ENCODE measurements at regions not wholly inside any gene's neighbourhood (a gene's known extent, or its start where the extent isn't known, plus 50 kb on each side); places are given as distances from the start of the nearest gene placed in this dataset.

- no peak for TF ChIP-seq POLR2A (IDR thresholded peaks at IDR 0.05)
- TF ChIP-seq, protein P1, sequence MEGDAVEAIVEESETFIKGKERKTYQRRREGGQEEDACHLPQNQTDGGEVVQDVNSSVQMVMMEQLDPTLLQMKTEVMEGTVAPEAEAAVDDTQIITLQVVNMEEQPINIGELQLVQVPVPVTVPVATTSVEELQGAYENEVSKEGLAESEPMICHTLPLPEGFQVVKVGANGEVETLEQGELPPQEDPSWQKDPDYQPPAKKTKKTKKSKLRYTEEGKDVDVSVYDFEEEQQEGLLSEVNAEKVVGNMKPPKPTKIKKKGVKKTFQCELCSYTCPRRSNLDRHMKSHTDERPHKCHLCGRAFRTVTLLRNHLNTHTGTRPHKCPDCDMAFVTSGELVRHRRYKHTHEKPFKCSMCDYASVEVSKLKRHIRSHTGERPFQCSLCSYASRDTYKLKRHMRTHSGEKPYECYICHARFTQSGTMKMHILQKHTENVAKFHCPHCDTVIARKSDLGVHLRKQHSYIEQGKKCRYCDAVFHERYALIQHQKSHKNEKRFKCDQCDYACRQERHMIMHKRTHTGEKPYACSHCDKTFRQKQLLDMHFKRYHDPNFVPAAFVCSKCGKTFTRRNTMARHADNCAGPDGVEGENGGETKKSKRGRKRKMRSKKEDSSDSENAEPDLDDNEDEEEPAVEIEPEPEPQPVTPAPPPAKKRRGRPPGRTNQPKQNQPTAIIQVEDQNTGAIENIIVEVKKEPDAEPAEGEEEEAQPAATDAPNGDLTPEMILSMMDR (IDR thresholded peaks at IDR 0.05): peak in 1 of 2 donors; percentile 87
These were observed 68.6 kb upstream of the MAL start for GRCh38 chr2:94956797-94957391.

Measured in suprapubic skin (tissue), 3 donors.